Astrocyte (in vitro differentiated cells and primary cell): ENCODE measurements at regions not wholly inside any gene's neighbourhood (a gene's known extent, or its start where the extent isn't known, plus 50 kb on each side); places are given as distances from the start of the nearest gene placed in this dataset.

Experiments
- DNase-seq: peaks from one replicate; pipeline ENCODE4 v3.0.0-alpha.2; 2010; ENCODE audit warnings: low read depth
- FAIRE-seq: peaks from 2 replicates; lab custom pipeline; 2011; peaks lifted over from hg19 to GRCh38; lab: Jason Lieb, UNC
- H2AFZ ChIP-seq: 2 replicates; pipeline ENCODE4 v1.6.0; 2012; ENCODE audit warnings: low read depth, low read length, inconsistent platforms
- H3K27ac ChIP-seq: 2 replicates; pipeline ENCODE4 v1.5.1; 2011; ENCODE audit warnings: low read depth, low read length, inconsistent platforms
- H3K27me3 ChIP-seq: 2 replicates; pipeline ENCODE4 v1.6.0; 2011; ENCODE audit warnings: low read length, inconsistent platforms; ENCODE audit not compliant: insufficient read depth
- H3K36me3 ChIP-seq: 2 replicates; pipeline ENCODE4 v1.5.1; 2011; ENCODE audit warnings: low read length, inconsistent platforms; ENCODE audit not compliant: insufficient read depth
- H3K4me1 ChIP-seq: 2 replicates; pipeline ENCODE4 v1.5.1; 2011; ENCODE audit warnings: low read length, inconsistent platforms; ENCODE audit not compliant: insufficient read depth
- H3K4me2 ChIP-seq: 2 replicates; pipeline ENCODE4 v1.6.0; 2012; ENCODE audit warnings: low read length, inconsistent platforms
- H3K4me3 ChIP-seq: 2 replicates; pipeline ENCODE4 v1.5.1; 2011; ENCODE audit warnings: low read depth, mild to moderate bottlenecking, low read length, inconsistent platforms; ENCODE audit not compliant: insufficient read depth
- H3K79me2 ChIP-seq: 2 replicates; pipeline ENCODE4 v1.6.0; 2012; ENCODE audit warnings: mild to moderate bottlenecking, low read length, inconsistent platforms; ENCODE audit not compliant: insufficient read depth
- H3K9ac ChIP-seq: 2 replicates; pipeline ENCODE4 v1.6.0; 2012; ENCODE audit warnings: mild to moderate bottlenecking, low read length, inconsistent platforms
- H3K9me3 ChIP-seq: 2 replicates; pipeline ENCODE4 v1.5.1; 2012; ENCODE audit warnings: low read depth, mild to moderate bottlenecking, low read length, inconsistent platforms; ENCODE audit not compliant: insufficient read depth
- H4K20me1 ChIP-seq: 2 replicates; pipeline ENCODE4 v1.6.0; 2012; ENCODE audit warnings: low read length, inconsistent platforms; ENCODE audit not compliant: insufficient read depth
- H3K27ac Mint-ChIP-seq: one replicate; pipeline ENCODE4 v1.8.0; 2021; ENCODE audit warnings: mild to moderate bottlenecking, mixed read lengths; ENCODE audit not compliant: unreplicated experiment
- H3K27me3 Mint-ChIP-seq: one replicate; pipeline ENCODE4 v1.8.0; 2021; ENCODE audit warnings: low read depth, mixed read lengths; ENCODE audit not compliant: unreplicated experiment
- H3K36me3 Mint-ChIP-seq: one replicate; pipeline ENCODE4 v1.8.0; 2021; ENCODE audit warnings: low read depth, mixed read lengths; ENCODE audit not compliant: unreplicated experiment
- H3K4me1 Mint-ChIP-seq: one replicate; pipeline ENCODE4 v1.8.0; 2021; ENCODE audit warnings: low read depth, mixed read lengths; ENCODE audit not compliant: unreplicated experiment
- H3K4me3 Mint-ChIP-seq: one replicate; pipeline ENCODE4 v1.8.0; 2021; ENCODE audit warnings: mild to moderate bottlenecking, moderate library complexity, mixed read lengths; ENCODE audit not compliant: unreplicated experiment
- H3K9me3 Mint-ChIP-seq: one replicate; pipeline ENCODE4 v1.8.0; 2021; ENCODE audit warnings: mild to moderate bottlenecking, mixed read lengths; ENCODE audit not compliant: unreplicated experiment
- CTCF ChIP-seq: IDR thresholded peaks from 2 replicates; pipeline ENCODE4 v1.5.1; 2011; ENCODE audit warnings: low read depth, mild to moderate bottlenecking, inconsistent platforms, low read length, moderate library complexity; ENCODE audit not compliant: insufficient read depth
- EZH2 ChIP-seq: IDR thresholded peaks from 2 replicates; pipeline ENCODE4 v1.6.1; 2012; ENCODE audit warnings: mild to moderate bottlenecking, low read length, inconsistent platforms; ENCODE audit not compliant: insufficient read depth

GRCh38 chr17:419073-419735 lies 66.6 kb upstream of the RPH3AL start:
- H3K9ac ChIP-seq, result no peak overlapping the region
- Mint-ChIP-seq H3K4me1 (no peaks in the 10 kb centered on the region), H3K27me3 (peaks cover 4% of the 10 kb centered on the region), H3K27ac (no peak overlapping the region), H3K36me3 (no peaks in the 10 kb centered on the region), H3K4me3 (no peak overlapping the region), H3K9me3 (peaks cover 2% of the 10 kb centered on the region)
- no peak overlapping the region for H3K4me2 ChIP-seq
- H3K79me2 ChIP-seq, result no peaks in the 10 kb centered on the region
- no peaks in the 10 kb centered on the region for H4K20me1 ChIP-seq
- FAIRE-seq (no peak), DNase-seq (no peak)
- H3K36me3 ChIP-seq, result no peaks in the 10 kb centered on the region
- no peak for TF ChIP-seq EZH2
- no peak for TF ChIP-seq CTCF
- H3K4me1 ChIP-seq, result no peaks in the 10 kb centered on the region
- H3K27ac ChIP-seq, result no peak overlapping the region
- H3K9me3 ChIP-seq, result no peaks in the 10 kb centered on the region
- H2AFZ ChIP-seq, result no peak overlapping the region
- H3K4me3 ChIP-seq, result no peak overlapping the region
- H3K27me3 ChIP-seq, result no peaks in the 10 kb centered on the region

- Histone ChIP-seq H3K4me2 (no peak overlapping the region), H4K20me1 (no peaks in the 10 kb centered on the region), H2AFZ (no peak overlapping the region), H3K79me2 (no peaks in the 10 kb centered on the region), H3K36me3 (no peaks in the 10 kb centered on the region), H3K9me3 (no peaks in the 10 kb centered on the region), H3K4me3 (no peak overlapping the region), H3K27ac (no peak overlapping the region), H3K9ac (no peak overlapping the region), H3K27me3 (no peaks in the 10 kb centered on the region), H3K4me1 (no peaks in the 10 kb centered on the region)
- Mint-ChIP-seq H3K4me1 (no peaks in the 10 kb centered on the region), H3K36me3 (no peaks in the 10 kb centered on the region), H3K9me3 (peaks cover 2% of the 10 kb centered on the region), H3K4me3 (no peak overlapping the region), H3K27me3 (peaks cover 4% of the 10 kb centered on the region), H3K27ac (no peak overlapping the region)
- DNase-seq (no peak), FAIRE-seq (no peak)
- no peak for TF ChIP-seq CTCF
- no peak for TF ChIP-seq EZH2
Observed at GRCh38 chr17:418421-418751, 65.8 kb upstream of the RPH3AL start.

GRCh38 chr17:417691-418420 lies 65.2 kb upstream of the RPH3AL start:
- H2AFZ ChIP-seq, result no peak overlapping the region
- Mint-ChIP-seq H3K9me3 (peaks cover 2% of the 10 kb centered on the region), H3K27ac (no peak overlapping the region), H3K27me3 (peaks cover 4% of the 10 kb centered on the region), H3K36me3 (no peaks in the 10 kb centered on the region), H3K4me1 (no peaks in the 10 kb centered on the region), H3K4me3 (no peak overlapping the region)
- no peak overlapping the region for H3K4me3 ChIP-seq
- no peak overlapping the region for H3K4me2 ChIP-seq
- DNase-seq (no peak), FAIRE-seq (no peak)
- no peaks in the 10 kb centered on the region for H3K9me3 ChIP-seq
- no peak overlapping the region for H3K27ac ChIP-seq
- no peak for TF ChIP-seq EZH2
- no peak for TF ChIP-seq CTCF
- no peaks in the 10 kb centered on the region for H3K4me1 ChIP-seq
- H3K79me2 ChIP-seq, result no peaks in the 10 kb centered on the region
- H3K27me3 ChIP-seq, result no peaks in the 10 kb centered on the region
- H3K36me3 ChIP-seq, result no peaks in the 10 kb centered on the region
- no peak overlapping the region for H3K9ac ChIP-seq
- no peaks in the 10 kb centered on the region for H4K20me1 ChIP-seq
